Progenitor cell of endocrine pancreas (in vitro differentiated cells): ENCODE measurements at regions not wholly inside any gene's neighbourhood (a gene's known extent, or its start where the extent isn't known, plus 50 kb on each side); places are given as distances from the start of the nearest gene placed in this dataset.

ENCODE experiments used
- DNase-seq: peaks from one replicate; pipeline ENCODE4 v3.0.0; 2021; ENCODE audit warnings: low spot score; ENCODE audit not compliant: unreplicated experiment
- H3K27ac Mint-ChIP-seq: 2 replicates; pipeline ENCODE4 v1.8.0; 2021; ENCODE audit warnings: mild to moderate bottlenecking, moderate library complexity, mixed read lengths
- H3K27me3 Mint-ChIP-seq: 2 replicates; pipeline ENCODE4 v1.8.0; 2021; ENCODE audit warnings: mixed read lengths
- H3K36me3 Mint-ChIP-seq: 2 replicates; pipeline ENCODE4 v1.8.0; 2022; ENCODE audit warnings: mixed read lengths; ENCODE audit not compliant: insufficient read depth
- H3K4me1 Mint-ChIP-seq: 2 replicates; pipeline ENCODE4 v1.8.0; 2021; ENCODE audit warnings: low read depth, mixed read lengths
- H3K4me3 Mint-ChIP-seq: 2 replicates; pipeline ENCODE4 v1.8.0; 2021; ENCODE audit warnings: low read depth, mild to moderate bottlenecking, moderate library complexity, mixed read lengths
- H3K9me3 Mint-ChIP-seq: 2 replicates; pipeline ENCODE4 v1.8.0; 2021; ENCODE audit warnings: low read depth, mixed read lengths
- TF ChIP-seq, protein P1 (sequence below): fragments of 200-600 bp; sonication (generic); IDR thresholded peaks from one replicate; pipeline ENCODE4 v1.5.0; 2021; ENCODE audit warnings: antibody characterized with exemption, mild to moderate bottlenecking; ENCODE audit not compliant: unreplicated experiment

DNA sequence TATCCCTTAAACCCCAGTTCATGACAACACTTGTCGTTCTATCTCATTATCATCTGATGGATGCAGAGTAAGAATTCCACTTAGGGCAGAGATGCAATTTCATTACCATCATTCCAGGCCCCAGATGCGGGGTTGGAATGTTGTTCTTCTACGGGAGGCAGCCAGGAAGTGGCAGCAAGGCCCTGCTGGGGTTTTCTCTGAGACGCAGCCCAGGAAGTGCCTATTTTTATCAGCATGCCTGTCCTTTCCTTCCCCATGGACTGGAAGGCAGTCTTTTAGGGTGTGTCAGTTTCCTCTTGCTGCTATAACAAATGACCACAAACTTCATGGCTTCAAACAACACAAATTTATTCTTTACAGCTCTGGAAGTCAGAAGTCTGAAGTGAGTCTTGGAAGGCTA, 246.6 kb upstream of the DYNLRB2 start:
- Mint-ChIP-seq H3K27ac (no peak overlapping the region), H3K36me3 (no peaks in the 10 kb centered on the region), H3K27me3 (peaks cover 4% of the 10 kb centered on the region)

DNA sequence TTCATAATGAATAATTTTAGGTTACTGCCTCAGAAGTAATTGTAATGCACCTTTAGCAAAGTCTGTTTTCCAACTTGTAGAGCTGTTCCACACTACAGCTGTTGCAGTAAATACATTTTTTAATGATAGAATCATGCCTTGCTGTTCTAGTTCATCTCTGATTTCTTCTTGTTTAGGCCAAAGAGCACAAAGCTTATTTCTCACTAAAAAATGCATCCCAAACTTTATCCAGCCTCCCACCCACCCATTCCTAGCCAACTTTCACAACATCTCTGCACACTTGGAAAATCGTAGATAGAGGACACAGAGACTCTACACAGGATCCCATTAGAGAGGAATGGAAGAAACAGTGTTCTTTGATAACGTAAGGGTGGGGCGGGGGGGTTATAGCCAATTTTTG, 252.2 kb upstream of the DYNLRB2 start:
- Mint-ChIP-seq H3K36me3 (no peaks in the 10 kb centered on the region), H3K27me3 (peaks cover 11% of the 10 kb centered on the region), H3K9me3 (peaks cover 2% of the 10 kb centered on the region), H3K4me3 (no peak overlapping the region), H3K4me1 (no peaks in the 10 kb centered on the region), H3K27ac (no peak overlapping the region)
- TF ChIP-seq, protein P1, sequence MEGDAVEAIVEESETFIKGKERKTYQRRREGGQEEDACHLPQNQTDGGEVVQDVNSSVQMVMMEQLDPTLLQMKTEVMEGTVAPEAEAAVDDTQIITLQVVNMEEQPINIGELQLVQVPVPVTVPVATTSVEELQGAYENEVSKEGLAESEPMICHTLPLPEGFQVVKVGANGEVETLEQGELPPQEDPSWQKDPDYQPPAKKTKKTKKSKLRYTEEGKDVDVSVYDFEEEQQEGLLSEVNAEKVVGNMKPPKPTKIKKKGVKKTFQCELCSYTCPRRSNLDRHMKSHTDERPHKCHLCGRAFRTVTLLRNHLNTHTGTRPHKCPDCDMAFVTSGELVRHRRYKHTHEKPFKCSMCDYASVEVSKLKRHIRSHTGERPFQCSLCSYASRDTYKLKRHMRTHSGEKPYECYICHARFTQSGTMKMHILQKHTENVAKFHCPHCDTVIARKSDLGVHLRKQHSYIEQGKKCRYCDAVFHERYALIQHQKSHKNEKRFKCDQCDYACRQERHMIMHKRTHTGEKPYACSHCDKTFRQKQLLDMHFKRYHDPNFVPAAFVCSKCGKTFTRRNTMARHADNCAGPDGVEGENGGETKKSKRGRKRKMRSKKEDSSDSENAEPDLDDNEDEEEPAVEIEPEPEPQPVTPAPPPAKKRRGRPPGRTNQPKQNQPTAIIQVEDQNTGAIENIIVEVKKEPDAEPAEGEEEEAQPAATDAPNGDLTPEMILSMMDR, result no peak
- DNase-seq, result no peak

More for the DNA sequence above, 246.6 kb upstream of the DYNLRB2 start:
- TF ChIP-seq, protein P1, result no peak
- no peak overlapping the region for H3K4me3 Mint-ChIP-seq
- no peak for DNase-seq
- H3K4me1 Mint-ChIP-seq, result peaks cover 15% of the 10 kb centered on the region
- H3K9me3 Mint-ChIP-seq, result no peaks in the 10 kb centered on the region

DNA sequence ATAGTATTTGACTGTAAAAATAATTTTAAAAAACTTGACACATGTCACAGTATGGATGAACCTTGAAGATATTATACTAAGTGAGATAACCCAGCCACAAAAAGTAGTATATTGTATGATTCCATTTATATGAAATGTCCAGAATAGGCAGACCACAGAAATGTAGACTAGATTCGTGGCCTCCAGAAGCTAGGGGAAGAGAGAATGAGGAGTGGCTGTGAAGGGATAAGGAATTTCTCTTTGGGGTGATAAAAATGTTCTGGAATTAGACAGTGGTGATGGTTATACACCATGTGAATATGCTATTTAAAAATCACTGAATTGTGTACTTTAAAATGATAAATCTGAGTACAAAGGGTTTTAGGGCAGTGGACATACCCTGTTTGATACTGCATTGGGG, 253.1 kb upstream of the DYNLRB2 start:
- Mint-ChIP-seq H3K4me1 (no peaks in the 10 kb centered on the region), H3K9me3 (peaks cover 7% of the 10 kb centered on the region), H3K27ac (no peak overlapping the region), H3K4me3 (no peak overlapping the region), H3K36me3 (no peaks in the 10 kb centered on the region), H3K27me3 (peaks cover 11% of the 10 kb centered on the region)
- no peak for DNase-seq
- TF ChIP-seq, protein P1, result no peak

DNA sequence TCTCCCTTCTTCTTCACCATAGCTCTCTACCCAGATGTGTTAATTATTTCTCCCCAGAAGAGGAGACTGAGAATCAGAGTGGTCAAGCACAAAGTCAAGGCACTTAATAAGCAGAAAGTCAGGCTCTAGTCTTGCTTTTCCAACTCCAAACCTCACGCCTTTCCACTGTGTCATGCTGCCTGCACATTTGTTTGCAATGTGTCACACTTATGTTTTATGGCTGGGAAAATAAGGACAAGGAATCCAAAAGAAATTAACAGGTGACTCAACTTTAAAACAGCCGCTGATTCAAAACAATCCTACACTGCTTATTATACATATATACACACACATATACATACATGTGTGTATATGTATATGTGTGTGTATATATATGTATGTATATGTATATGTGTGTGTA, 255.7 kb upstream of the DYNLRB2 start:
- Mint-ChIP-seq H3K27me3 (peaks cover 11% of the 10 kb centered on the region), H3K4me1 (no peaks in the 10 kb centered on the region), H3K36me3 (no peaks in the 10 kb centered on the region), H3K27ac (no peak overlapping the region), H3K4me3 (no peak overlapping the region), H3K9me3 (peaks cover 9% of the 10 kb centered on the region)
- TF ChIP-seq, protein P1, result no peak
- no peak for DNase-seq

DNA sequence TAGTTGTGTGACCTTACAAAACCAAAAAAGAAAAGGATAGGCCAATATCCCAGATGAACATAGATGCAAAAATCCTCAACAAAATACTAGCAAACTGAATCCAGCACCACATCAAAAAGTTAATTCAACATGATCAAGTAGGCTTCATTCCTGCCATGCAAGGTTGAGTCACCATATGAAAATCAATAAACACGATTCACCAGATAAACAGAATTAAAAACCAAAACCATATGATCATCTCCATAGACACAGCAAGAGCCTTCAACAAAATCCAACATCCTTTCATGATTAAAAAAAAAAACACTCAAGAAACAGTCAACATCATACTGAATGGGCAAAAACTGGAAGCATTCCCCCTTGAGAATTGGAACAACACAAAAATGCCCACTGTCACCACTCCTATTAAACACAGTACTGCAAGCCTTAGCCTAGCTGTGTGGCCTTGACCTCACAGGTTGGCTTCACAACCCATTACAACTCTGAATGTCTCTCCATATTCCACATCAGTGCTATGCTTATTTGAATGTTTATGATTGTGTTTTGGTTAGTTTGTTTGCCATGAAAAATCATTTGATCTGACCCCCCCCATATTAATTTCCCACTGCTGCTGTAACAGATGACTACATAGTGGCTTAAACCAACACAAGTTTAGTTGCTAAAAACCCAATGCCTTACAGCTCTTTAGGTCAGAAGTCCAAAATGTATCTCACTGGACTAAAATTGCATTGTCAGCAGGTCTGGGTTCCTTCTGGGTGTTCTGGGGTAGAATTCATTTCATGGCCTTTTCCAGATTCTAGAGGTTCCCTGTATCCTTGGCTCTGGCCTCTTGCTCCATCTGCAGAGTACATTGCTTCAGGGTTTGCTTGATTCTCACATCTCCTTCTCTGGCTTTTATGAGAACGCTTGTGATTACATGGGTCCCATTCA, 257.1 kb upstream of the DYNLRB2 start:
- TF ChIP-seq, protein P1, result no peak
- H3K36me3 Mint-ChIP-seq, result no peaks in the 10 kb centered on the region
- H3K4me1 Mint-ChIP-seq, result no peaks in the 10 kb centered on the region
- H3K4me3 Mint-ChIP-seq, result no peak overlapping the region
- H3K9me3 Mint-ChIP-seq, result peaks cover 9% of the 10 kb centered on the region
- H3K27me3 Mint-ChIP-seq, result peaks cover 11% of the 10 kb centered on the region
- H3K27ac Mint-ChIP-seq, result no peak overlapping the region
- no peak for DNase-seq
